Esophagus muscularis mucosa (tissue), 4 donors: ENCODE measurements at regions not wholly inside any gene's neighbourhood (a gene's known extent, or its start where the extent isn't known, plus 50 kb on each side); places are given as distances from the start of the nearest gene placed in this dataset.
"Not testable (repeated sequence)": the region's sequence is repeated elsewhere in the genome, so short reads cannot be mapped to it uniquely, and the experiment has no call there.

Experiments
- DNase-seq: peaks from one replicate; pipeline ENCODE4 v3.0.0-alpha.2; 2017; ENCODE audit errors: extremely low spot score
- H3K27ac ChIP-seq, 4 donors: fragments of 200-600 bp; sonication (generic); replicated peaks in 1 of 4; 1 replicate in 3 of 4; 2 replicates in 1 of 4; pipeline ENCODE4 v1.5.1; 2016 to 2019; ENCODE audit warnings: mild to moderate bottlenecking in 1 of 4
- H3K27me3 ChIP-seq, 4 donors: fragments of 200-600 bp; sonication (generic); one replicate each; pipeline versions ENCODE4 v1.5.1 to v1.6.0; 2016 to 2019
- H3K36me3 ChIP-seq, 4 donors: fragments of 200-600 bp; sonication (generic); one replicate each; pipeline ENCODE4 v1.5.1; 2016 to 2019
- H3K4me1 ChIP-seq, 4 donors: fragments of 200-600 bp; sonication (generic); one replicate each; pipeline ENCODE4 v1.5.1; 2016 to 2019
- H3K4me3 ChIP-seq, 4 donors: fragments of 200-600 bp; sonication (generic); 1 replicate in 2 of 4; 2 replicates in 2 of 4; pipeline ENCODE4 v1.5.1; 2016 to 2019; ENCODE audit warnings: mild to moderate bottlenecking in 4 of 4, moderate library complexity in 1 of 4
- H3K9me3 ChIP-seq, 4 donors: fragments of 200-600 bp; sonication (generic); 1 replicate in 3 of 4; 2 replicates in 1 of 4; pipeline ENCODE4 v1.5.1; 2016 to 2019
- CTCF ChIP-seq, 3 experiments: fragments of 200-600 bp in 2 of 3; fragments of 450-650 bp in 1 of 3; sonication (generic) in 2 of 3; IDR thresholded peaks; one replicate each; pipeline ENCODE4 v1.5.1; 2017 to 2019; ENCODE audit warnings: antibody characterized with exemption in 3 of 3, mild to moderate bottlenecking in 2 of 3, moderate library complexity in 1 of 3
- EP300 ChIP-seq: sonication (generic); formaldehyde crosslinking; IDR thresholded peaks from one replicate; pipeline ENCODE4 v1.6.1; 2017; ENCODE audit warnings: antibody characterized with exemption
- POLR2A ChIP-seq: fragments of 450-650 bp; IDR thresholded peaks from one replicate; pipeline ENCODE4 v1.6.1; 2017; ENCODE audit warnings: antibody characterized with exemption, moderate library complexity, mild to moderate bottlenecking, low read depth
- POLR2AphosphoS5 ChIP-seq, 2 donors: sonication (generic); formaldehyde crosslinking; IDR thresholded peaks; one replicate each; pipeline ENCODE4 v1.6.1; 2017; ENCODE audit warnings: antibody characterized with exemption in 2 of 2
- WGBS: methylation state at CpG from one replicate; pipeline ENCODE4 v1.1.5; 2018; 5-methylcytosine and 5-hydroxymethylcytosine counted together
- intact Hi-C: fragments of 100-400 bp; cut with DNase I; formaldehyde crosslinking; loops from one replicate; pipeline ENCODE4 v1.15.1; 2023

DNA sequence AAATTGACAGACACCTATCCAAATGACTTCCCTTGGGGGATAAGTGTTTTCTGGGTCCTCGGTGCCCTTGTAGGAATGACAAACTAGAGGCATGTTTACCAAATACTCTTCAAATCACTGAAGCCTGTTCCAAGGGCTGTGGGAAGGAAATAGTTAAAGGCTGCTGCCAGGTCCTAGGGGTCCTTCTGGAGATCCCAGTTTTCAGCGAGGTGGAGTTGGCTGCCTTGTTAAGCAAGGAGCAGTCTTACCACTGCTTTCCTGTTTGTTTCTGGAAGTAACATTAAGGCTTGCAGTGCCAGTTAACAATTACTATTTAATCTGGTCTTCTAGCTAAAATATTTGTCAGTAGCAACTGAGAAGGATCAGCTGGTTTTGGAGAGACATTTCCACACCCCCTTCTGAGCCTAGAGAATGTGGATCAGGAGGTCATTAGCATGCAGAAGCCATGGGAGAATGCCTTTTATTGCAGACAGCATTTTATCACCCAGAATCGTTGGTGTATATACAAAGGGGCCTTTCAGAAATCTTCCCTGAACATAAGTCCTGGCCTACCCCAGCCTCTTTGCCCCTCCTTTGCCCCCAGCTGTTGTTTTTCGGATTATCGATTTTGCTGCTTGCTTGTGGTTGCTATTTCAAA lies 238.8 kb downstream of the DMAC1 start:
- Histone ChIP-seq H3K4me1 (no peaks in the 10 kb centered on the region), H3K27me3 (no peaks in the 10 kb centered on the region), H3K36me3 (no peaks in the 10 kb centered on the region), H3K9me3 (no peaks in the 10 kb centered on the region), H3K4me3 (no peak overlapping the region), H3K27ac (no peak overlapping the region)
- 47% methylated on average over 5 of the region's 5 CpGs for WGBS
- intact Hi-C loops, result no loop called here
- DNase-seq, result no peak
- TF ChIP-seq POLR2A (no peak), EP300 (no peak), POLR2AphosphoS5 (IDR thresholded peaks at IDR 0.05) (no peak), CTCF (IDR thresholded peaks at IDR 0.05) (no peak)

DNA sequence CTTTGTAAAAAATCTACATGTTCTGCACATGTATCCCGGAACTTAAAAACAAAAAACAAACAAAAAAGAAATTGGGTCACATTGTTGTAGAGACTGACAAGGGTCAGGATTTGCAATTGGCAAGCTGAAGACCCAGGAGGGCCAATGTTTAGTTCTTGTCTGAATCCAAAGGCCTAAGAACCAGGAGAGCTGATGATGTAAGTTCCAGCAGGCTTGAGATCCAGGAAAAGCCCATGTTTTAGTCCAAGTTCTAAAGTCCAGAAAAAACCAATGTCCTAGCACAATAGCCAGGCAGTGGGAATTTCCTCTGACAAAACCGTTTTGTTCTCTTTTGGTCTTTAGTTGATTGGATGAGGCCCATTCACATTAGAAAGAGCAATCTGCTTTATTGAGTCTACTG lies 244.9 kb downstream of the DMAC1 start:
- TF ChIP-seq EP300 (no peak), CTCF (IDR thresholded peaks at IDR 0.05) (no peak), POLR2A (no peak), POLR2AphosphoS5 (IDR thresholded peaks at IDR 0.05) (no peak)
- 60% methylated on average over 2 of the region's 2 CpGs for WGBS
- Histone ChIP-seq H3K36me3 (no peaks in the 10 kb centered on the region), H3K4me3 (no peak overlapping the region), H3K27ac (no peak overlapping the region), H3K9me3 (no peaks in the 10 kb centered on the region), H3K4me1 (no peaks in the 10 kb centered on the region), H3K27me3 (no peaks in the 10 kb centered on the region)
- intact Hi-C loops, result no loop called here
- no peak for DNase-seq

DNA sequence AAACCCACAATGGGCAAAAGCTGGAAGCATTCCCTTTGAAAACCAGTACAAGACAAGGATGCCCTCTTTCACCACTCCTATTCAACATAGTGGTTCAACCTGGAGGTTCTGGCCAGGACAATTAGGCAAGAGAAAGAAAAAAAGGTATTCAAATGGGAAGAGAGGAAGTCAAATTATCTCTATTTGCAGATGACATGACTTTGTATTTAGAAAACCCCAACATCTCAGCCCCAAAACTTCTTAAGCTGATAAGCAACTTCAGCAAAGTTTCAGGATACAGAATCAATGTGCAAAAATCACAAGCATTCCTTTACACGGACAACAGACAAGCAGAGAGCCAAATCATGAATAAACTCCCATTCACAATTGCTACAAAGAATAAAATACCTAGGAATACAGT lies 246.9 kb downstream of the DMAC1 start:
- DNase-seq, H3K27me3 ChIP-seq, H3K36me3 ChIP-seq, H3K4me3 ChIP-seq, H3K27ac ChIP-seq, H3K4me1 ChIP-seq, H3K9me3 ChIP-seq, intact Hi-C loops: not testable (repeated sequence)
- WGBS, result 61% methylated on average over 1 of the region's 1 CpG

DNA sequence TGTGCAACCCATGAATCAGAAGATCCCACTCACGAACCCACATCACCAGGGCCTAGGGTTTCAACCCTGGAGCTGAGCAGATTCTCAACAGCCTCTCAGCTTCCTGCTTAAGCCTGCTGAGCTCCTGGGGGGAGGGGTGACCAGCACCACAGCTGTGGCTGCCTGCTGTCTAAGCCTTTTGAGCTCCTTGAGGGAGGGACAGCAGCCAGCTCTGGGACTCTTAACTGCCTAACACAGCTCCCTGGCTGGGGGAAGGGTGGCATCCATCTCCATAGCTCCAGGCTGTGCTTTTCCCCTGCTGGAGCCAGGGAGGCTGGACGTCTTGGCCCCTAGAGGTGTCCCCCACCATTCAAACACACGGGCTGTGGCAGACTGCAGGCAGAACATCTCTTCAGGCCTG lies 250.3 kb downstream of the DMAC1 start:
- TF ChIP-seq POLR2A (no peak), CTCF (IDR thresholded peaks at IDR 0.05) (no peak)

GRCh38 chr9:7546261-7546660 lies 253.3 kb downstream of the DMAC1 start:
- DNase-seq, result no peak
- Histone ChIP-seq H3K27me3 (peaks cover 0 to 8% (median 0%) of the 10 kb centered on the region in 4 donors), H3K9me3 (no peaks in the 10 kb centered on the region), H3K36me3 (no peaks in the 10 kb centered on the region), H3K4me3 (no peak overlapping the region), H3K4me1 (no peaks in the 10 kb centered on the region), H3K27ac (no peak overlapping the region)
- intact Hi-C loops, result no loop called here
- TF ChIP-seq POLR2A (no peak), CTCF (IDR thresholded peaks at IDR 0.05) (no peak), EP300 (no peak), POLR2AphosphoS5 (IDR thresholded peaks at IDR 0.05) (no peak)
- WGBS, result 88% methylated on average over 1 of the region's 1 CpG

More for the DNA sequence above, 250.3 kb downstream of the DMAC1 start:
- H3K9me3 ChIP-seq, result no peaks in the 10 kb centered on the region
- WGBS, result 53% methylated on average over 2 of the region's 3 CpGs
- intact Hi-C loops, result no loop called here
- H3K4me3 ChIP-seq, result no peak overlapping the region
- no peaks in the 10 kb centered on the region for H3K4me1 ChIP-seq
- DNase-seq, result no peak
- peaks cover 0 to 8% (median 0%) of the 10 kb centered on the region in 4 donors for H3K27me3 ChIP-seq
- H3K27ac ChIP-seq, result no peak overlapping the region
- no peaks in the 10 kb centered on the region for H3K36me3 ChIP-seq
